ENCODE measurements at regions not wholly inside any gene's neighbourhood (a gene's known extent, or its start where the extent isn't known, plus 50 kb on each side); places are given as distances from the start of the nearest gene placed in this dataset.
A peak's percentile ranks its signal among the peaks of the same experiment; 100 is the strongest.
"Not testable (repeated sequence)": the region's sequence is repeated elsewhere in the genome, so short reads cannot be mapped to it uniquely, and the experiment has no call there.

GRCh38 chr1:166484871-166485270 is 318.1 kb upstream of the FAM78B start:
- Histone ChIP-seq H3K9me3 (ENCODE audit: control insufficient read depth in 5 of 5, low read length in 5 of 5) (no peaks in the 10 kb centered on the region), H3K4me3 (ENCODE audit: low read depth in 1 of 5, low read length in 5 of 5) (no peak overlapping the region), H3K9ac (ENCODE audit: low read length in 5 of 5) (no peak overlapping the region), H3K4me1 (ENCODE audit: control insufficient read depth in 5 of 5, insufficient read depth in 5 of 5, low read length in 5 of 5) (peaks cover 0 to 6% (median 5%) of the 10 kb centered on the region in 5 donors), H3K27me3 (ENCODE audit: control insufficient read depth in 5 of 5, insufficient read depth in 4 of 5, low read length in 5 of 5) (no peaks in the 10 kb centered on the region), H3K36me3 (ENCODE audit: control insufficient read depth in 5 of 5, insufficient read depth in 5 of 5, low read length in 5 of 5) (no peaks in the 10 kb centered on the region), H3K27ac (ENCODE audit: low read depth, low read length) (no peak overlapping the region)

GRCh38 chr1:166485620-166486019 is 318.8 kb upstream of the FAM78B start:
- H3K4me3 ChIP-seq (ENCODE audit: low read depth in 1 of 5, low read length in 5 of 5): no peak overlapping the region
- peaks cover 0 to 11% (median 7%) of the 10 kb centered on the region in 5 donors for H3K4me1 ChIP-seq (ENCODE audit: control insufficient read depth in 5 of 5, insufficient read depth in 5 of 5, low read length in 5 of 5)
- no peaks in the 10 kb centered on the region for H3K27me3 ChIP-seq (ENCODE audit: control insufficient read depth in 5 of 5, insufficient read depth in 4 of 5, low read length in 5 of 5)
- no peaks in the 10 kb centered on the region for H3K9me3 ChIP-seq (ENCODE audit: control insufficient read depth in 5 of 5, low read length in 5 of 5)
- H3K36me3 ChIP-seq (ENCODE audit: control insufficient read depth in 5 of 5, insufficient read depth in 5 of 5, low read length in 5 of 5): no peaks in the 10 kb centered on the region
- no peak overlapping the region for H3K27ac ChIP-seq (ENCODE audit: low read depth, low read length)
- H3K9ac ChIP-seq (ENCODE audit: low read length in 5 of 5): no peak overlapping the region

- Histone ChIP-seq H3K9me3 (ENCODE audit: control insufficient read depth in 5 of 5, low read length in 5 of 5) (peaks cover 0 to 2% (median 0%) of the 10 kb centered on the region in 5 donors), H3K9ac (ENCODE audit: low read length in 5 of 5) (no peak overlapping the region), H3K4me3 (ENCODE audit: low read depth in 1 of 5, low read length in 5 of 5) (no peak overlapping the region), H3K4me1 (ENCODE audit: control insufficient read depth in 5 of 5, insufficient read depth in 5 of 5, low read length in 5 of 5) (peaks cover 0 to 13% (median 7%) of the 10 kb centered on the region in 5 donors), H3K27me3 (ENCODE audit: control insufficient read depth in 5 of 5, insufficient read depth in 4 of 5, low read length in 5 of 5) (no peaks in the 10 kb centered on the region), H3K36me3 (ENCODE audit: control insufficient read depth in 5 of 5, insufficient read depth in 5 of 5, low read length in 5 of 5) (no peaks in the 10 kb centered on the region), H3K27ac (ENCODE audit: low read depth, low read length) (no peak overlapping the region)
Measured at GRCh38 chr1:166488327-166488726, 321.5 kb upstream of the FAM78B start.

GRCh38 chr1:166489356-166489669 is 322.5 kb upstream of the FAM78B start:
- H3K9me3 ChIP-seq (ENCODE audit: control insufficient read depth in 5 of 5, low read length in 5 of 5): peaks cover 0 to 2% (median 0%) of the 10 kb centered on the region in 5 donors

GRCh38 chr1:166489670-166490436 is 323.1 kb upstream of the FAM78B start:
- peak overlapping the region; percentile 40 to 74 (median 56) for H3K9ac ChIP-seq (ENCODE audit: low read length in 5 of 5)

More at GRCh38 chr1:166489356-166489669, 322.5 kb upstream of the FAM78B start:
- Histone ChIP-seq H3K27ac (ENCODE audit: low read depth, low read length) (peak overlapping the region; percentile 81), H3K4me3 (ENCODE audit: low read depth in 1 of 5, low read length in 5 of 5) (peak overlapping the region; percentile 58 to 72 (median 63)), H3K36me3 (ENCODE audit: control insufficient read depth in 5 of 5, insufficient read depth in 5 of 5, low read length in 5 of 5) (no peaks in the 10 kb centered on the region), H3K27me3 (ENCODE audit: control insufficient read depth in 5 of 5, insufficient read depth in 4 of 5, low read length in 5 of 5) (no peaks in the 10 kb centered on the region), H3K4me1 (ENCODE audit: control insufficient read depth in 5 of 5, insufficient read depth in 5 of 5, low read length in 5 of 5) (peaks cover 0 to 13% (median 7%) of the 10 kb centered on the region in 5 donors), H3K9ac (ENCODE audit: low read length in 5 of 5) (peak overlapping the region in 3 of 5 donors; percentile 40 to 60 (median 49))

DNA sequence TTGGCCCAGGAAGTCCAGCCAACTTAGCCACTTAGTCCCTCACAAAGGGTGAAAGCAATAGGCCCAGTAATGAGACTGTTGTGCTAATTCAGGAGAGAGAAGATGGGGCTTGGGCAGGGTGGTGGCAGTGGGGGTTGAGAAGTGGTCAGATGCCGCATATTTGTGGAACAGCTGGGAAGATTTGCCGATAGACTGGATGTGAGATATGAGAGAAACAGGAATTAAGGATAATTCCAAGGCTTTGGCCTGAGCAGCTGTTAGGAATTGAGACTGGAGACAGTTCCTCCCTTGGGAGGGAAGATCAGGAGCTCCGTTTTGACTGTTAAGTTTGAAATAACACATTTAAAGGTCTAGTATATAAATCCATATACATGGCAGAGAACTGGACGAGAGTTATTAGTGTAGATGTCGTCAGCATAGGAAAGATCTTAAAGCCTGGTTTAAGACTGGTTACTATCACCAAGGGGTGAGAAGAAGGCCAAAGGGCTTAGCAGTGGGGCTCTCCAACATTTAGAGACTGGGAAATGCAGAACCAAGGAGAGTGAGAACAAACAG is 323.7 kb upstream of the FAM78B start:
- Histone ChIP-seq H3K9me3 (ENCODE audit: control insufficient read depth in 5 of 5, low read length in 5 of 5) (peaks cover 0 to 2% (median 0%) of the 10 kb centered on the region in 5 donors), H3K27me3 (ENCODE audit: control insufficient read depth in 5 of 5, insufficient read depth in 4 of 5, low read length in 5 of 5) (no peaks in the 10 kb centered on the region), H3K4me3 (ENCODE audit: low read depth in 1 of 5, low read length in 5 of 5) (peak overlapping the region; percentile 58 to 72 (median 63)), H3K9ac (ENCODE audit: low read length in 5 of 5) (peak overlapping the region in 1 of 5 donors; percentile 60), H3K27ac (ENCODE audit: low read depth, low read length) (peak overlapping the region; percentile 81), H3K4me1 (ENCODE audit: control insufficient read depth in 5 of 5, insufficient read depth in 5 of 5, low read length in 5 of 5) (peaks cover 0 to 13% (median 7%) of the 10 kb centered on the region in 5 donors), H3K36me3 (ENCODE audit: control insufficient read depth in 5 of 5, insufficient read depth in 5 of 5, low read length in 5 of 5) (no peaks in the 10 kb centered on the region)

More at GRCh38 chr1:166489670-166490436, 323.1 kb upstream of the FAM78B start:
- no peaks in the 10 kb centered on the region for H3K27me3 ChIP-seq (ENCODE audit: control insufficient read depth in 5 of 5, insufficient read depth in 4 of 5, low read length in 5 of 5)
- H3K27ac ChIP-seq (ENCODE audit: low read depth, low read length): peak overlapping the region; percentile 81
- H3K4me1 ChIP-seq (ENCODE audit: control insufficient read depth in 5 of 5, insufficient read depth in 5 of 5, low read length in 5 of 5): peaks cover 0 to 13% (median 7%) of the 10 kb centered on the region in 5 donors
- H3K9me3 ChIP-seq (ENCODE audit: control insufficient read depth in 5 of 5, low read length in 5 of 5): peaks cover 0 to 2% (median 0%) of the 10 kb centered on the region in 5 donors
- H3K36me3 ChIP-seq (ENCODE audit: control insufficient read depth in 5 of 5, insufficient read depth in 5 of 5, low read length in 5 of 5): no peaks in the 10 kb centered on the region
- peak overlapping the region; percentile 58 to 72 (median 63) for H3K4me3 ChIP-seq (ENCODE audit: low read depth in 1 of 5, low read length in 5 of 5)

DNA sequence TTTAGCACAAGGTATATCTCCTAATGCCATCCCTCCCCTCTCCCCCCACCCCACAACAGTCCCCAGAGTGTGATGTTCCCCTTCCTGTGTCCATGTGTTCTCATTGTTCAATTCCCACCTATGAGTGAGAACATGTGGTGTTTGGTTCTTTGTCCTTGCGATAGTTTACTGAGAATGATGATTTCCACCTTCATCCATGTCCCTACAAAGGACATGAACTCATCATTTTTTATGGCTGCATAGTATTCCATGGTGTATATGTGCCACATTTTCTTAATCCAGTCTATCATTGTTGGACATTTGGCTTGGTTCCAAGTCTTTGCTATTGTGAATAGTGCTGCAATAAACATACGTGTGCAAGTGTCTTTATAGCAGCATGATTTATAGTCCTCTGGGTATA is 327.0 kb upstream of the FAM78B start:
- not testable (repeated sequence) for H3K9me3 ChIP-seq (ENCODE audit: control insufficient read depth in 5 of 5, low read length in 5 of 5); H3K36me3 ChIP-seq (ENCODE audit: control insufficient read depth in 5 of 5, insufficient read depth in 5 of 5, low read length in 5 of 5); H3K27ac ChIP-seq (ENCODE audit: low read depth, low read length); H3K27me3 ChIP-seq (ENCODE audit: control insufficient read depth in 5 of 5, insufficient read depth in 4 of 5, low read length in 5 of 5); H3K4me3 ChIP-seq (ENCODE audit: low read depth in 1 of 5, low read length in 5 of 5); H3K9ac ChIP-seq (ENCODE audit: low read length in 5 of 5)
- H3K4me1 ChIP-seq (ENCODE audit: control insufficient read depth in 5 of 5, insufficient read depth in 5 of 5, low read length in 5 of 5): peaks cover 0 to 13% (median 7%) of the 10 kb centered on the region in 5 donors

- Histone ChIP-seq H3K9me3 (ENCODE audit: control insufficient read depth in 5 of 5, low read length in 5 of 5) (no peaks in the 10 kb centered on the region), H3K27ac (ENCODE audit: low read depth, low read length) (no peak overlapping the region), H3K4me3 (ENCODE audit: low read depth in 1 of 5, low read length in 5 of 5) (no peak overlapping the region), H3K4me1 (ENCODE audit: control insufficient read depth in 5 of 5, insufficient read depth in 5 of 5, low read length in 5 of 5) (no peaks in the 10 kb centered on the region), H3K27me3 (ENCODE audit: control insufficient read depth in 5 of 5, insufficient read depth in 4 of 5, low read length in 5 of 5) (no peaks in the 10 kb centered on the region), H3K9ac (ENCODE audit: low read length in 5 of 5) (no peak overlapping the region), H3K36me3 (ENCODE audit: control insufficient read depth in 5 of 5, insufficient read depth in 5 of 5, low read length in 5 of 5) (no peaks in the 10 kb centered on the region)
Measured at GRCh38 chr1:166507347-166507746, 331.9 kb upstream of the POGK start.

DNA sequence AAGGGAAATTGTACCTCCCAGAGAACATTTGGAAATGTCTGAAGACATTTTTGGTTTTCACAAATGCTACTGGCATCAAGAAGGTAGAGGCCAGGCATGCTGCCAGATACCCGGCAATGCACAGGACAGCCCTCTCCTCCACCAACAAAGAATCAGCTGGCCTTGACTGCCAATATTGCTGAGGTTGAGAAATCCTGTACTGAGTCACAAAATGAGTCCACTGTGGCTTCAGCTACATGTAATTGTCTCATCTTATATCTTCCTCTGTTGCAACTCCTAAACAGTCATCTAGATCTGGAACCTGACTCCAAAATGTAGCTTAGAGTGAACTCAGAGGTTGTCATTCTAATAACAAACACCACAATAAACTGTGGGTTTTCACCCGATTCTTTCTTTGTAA is 327.5 kb upstream of the POGK start:
- Histone ChIP-seq H3K27ac (ENCODE audit: low read depth, low read length) (no peak overlapping the region), H3K36me3 (ENCODE audit: control insufficient read depth in 5 of 5, insufficient read depth in 5 of 5, low read length in 5 of 5) (no peaks in the 10 kb centered on the region), H3K4me1 (ENCODE audit: control insufficient read depth in 5 of 5, insufficient read depth in 5 of 5, low read length in 5 of 5) (no peaks in the 10 kb centered on the region), H3K4me3 (ENCODE audit: low read depth in 1 of 5, low read length in 5 of 5) (no peak overlapping the region), H3K9me3 (ENCODE audit: control insufficient read depth in 5 of 5, low read length in 5 of 5) (peaks cover 0 to 6% (median 3%) of the 10 kb centered on the region in 5 donors), H3K9ac (ENCODE audit: low read length in 5 of 5) (no peak overlapping the region), H3K27me3 (ENCODE audit: control insufficient read depth in 5 of 5, insufficient read depth in 4 of 5, low read length in 5 of 5) (no peaks in the 10 kb centered on the region)

- no peak overlapping the region for H3K27ac ChIP-seq (ENCODE audit: low read depth, low read length)
- no peak overlapping the region for H3K9ac ChIP-seq (ENCODE audit: low read length in 5 of 5)
- no peaks in the 10 kb centered on the region for H3K36me3 ChIP-seq (ENCODE audit: control insufficient read depth in 5 of 5, insufficient read depth in 5 of 5, low read length in 5 of 5)
- H3K9me3 ChIP-seq (ENCODE audit: control insufficient read depth in 5 of 5, low read length in 5 of 5): peaks cover 0 to 6% (median 3%) of the 10 kb centered on the region in 5 donors
- no peak overlapping the region for H3K4me3 ChIP-seq (ENCODE audit: low read depth in 1 of 5, low read length in 5 of 5)
- no peaks in the 10 kb centered on the region for H3K27me3 ChIP-seq (ENCODE audit: control insufficient read depth in 5 of 5, insufficient read depth in 4 of 5, low read length in 5 of 5)
- no peaks in the 10 kb centered on the region for H3K4me1 ChIP-seq (ENCODE audit: control insufficient read depth in 5 of 5, insufficient read depth in 5 of 5, low read length in 5 of 5)
Measured at GRCh38 chr1:166514067-166514466, 325.2 kb upstream of the POGK start.
